Neural cell (in vitro differentiated cells): ENCODE measurements at regions not wholly inside any gene's neighbourhood (a gene's known extent, or its start where the extent isn't known, plus 50 kb on each side); places are given as distances from the start of the nearest gene placed in this dataset.

Source experiments
- H2AFZ ChIP-seq: fragments of 200-600, 300-800 bp; sonication (generic), shearing (Covaris generic); 2 replicates; pipeline ENCODE4 v1.6.0; 2014; ENCODE audit warnings: low read depth, mild to moderate bottlenecking, antibody characterized with exemption, low read length, moderate library complexity
- H3F3A ChIP-seq: fragments of 200-600 bp; shearing (Covaris generic); 2 replicates; pipeline ENCODE4 v1.6.1; 2016; ENCODE audit warnings: mild to moderate bottlenecking, moderate library complexity, mixed read lengths, antibody characterized with exemption, low read length; ENCODE audit not compliant: insufficient read depth, poor library complexity, severe bottlenecking
- H3K27ac ChIP-seq: fragments of 200-600, 300-800 bp; sonication (generic), shearing (Covaris generic); 2 replicates; pipeline ENCODE4 v1.5.1; 2014; ENCODE audit warnings: mild to moderate bottlenecking, low read length, moderate library complexity
- H3K27me3 ChIP-seq: fragments of 300-800, 200-600 bp; sonication (generic), shearing (Covaris generic); 2 replicates; pipeline ENCODE4 v1.6.0; 2014; ENCODE audit warnings: mild to moderate bottlenecking, low read depth, low read length, moderate library complexity; ENCODE audit not compliant: insufficient read depth
- H3K36me3 ChIP-seq: fragments of 300-800, 200-600 bp; sonication (generic), shearing (Covaris generic); 2 replicates; pipeline ENCODE4 v1.5.1; 2014; ENCODE audit warnings: mild to moderate bottlenecking, antibody characterized with exemption, low read length, moderate library complexity; ENCODE audit not compliant: insufficient read depth
- H3K4me2 ChIP-seq: fragments of 300-800, 200-600 bp; sonication (generic), shearing (Covaris generic); 2 replicates; pipeline ENCODE4 v1.6.0; 2014; ENCODE audit warnings: mild to moderate bottlenecking, low read length
- H3K4me3 ChIP-seq: fragments of 300-800, 200-600 bp; sonication (generic), shearing (Covaris generic); 2 replicates; pipeline ENCODE4 v1.5.1; 2014; ENCODE audit warnings: mild to moderate bottlenecking, low read length, moderate library complexity
- H3K79me2 ChIP-seq: fragments of 200-600 bp; shearing (Covaris generic); replicated peaks from 2 replicates; pipeline ENCODE4 v1.6.0; 2014; ENCODE audit warnings: mild to moderate bottlenecking, low read length, moderate library complexity; ENCODE audit not compliant: insufficient read depth
- H3K9ac ChIP-seq: fragments of 300-800, 200-600 bp; sonication (generic), shearing (Covaris generic); 2 replicates; pipeline ENCODE4 v1.6.1; 2016; ENCODE audit warnings: mild to moderate bottlenecking, low read length, mixed read lengths
- H3K9me2 ChIP-seq: fragments of 200-600 bp; shearing (Covaris generic); 2 replicates; pipeline ENCODE4 v1.6.1; 2016; ENCODE audit warnings: mild to moderate bottlenecking, low read length, mixed read lengths; ENCODE audit not compliant: insufficient read depth
- H3K9me3 ChIP-seq: fragments of 200-600, 300-800 bp; sonication (generic), shearing (Covaris generic); 2 replicates; pipeline ENCODE4 v1.6.1; 2016; ENCODE audit warnings: mild to moderate bottlenecking, mixed run types, low read length, moderate library complexity, mixed read lengths
- H4K20me1 ChIP-seq: fragments of 200-600 bp; shearing (Covaris generic); 2 replicates; pipeline ENCODE4 v1.6.1; 2016; ENCODE audit warnings: mild to moderate bottlenecking, mixed run types; ENCODE audit not compliant: insufficient read depth
- EP300 ChIP-seq: fragments of 450-650 bp; conservative IDR thresholded peaks from 2 replicates; pipeline ENCODE4 v1.6.1; 2014; ENCODE audit warnings: antibody characterized with exemption, mild to moderate bottlenecking, moderate library complexity; ENCODE audit not compliant: poor library complexity, severe bottlenecking
- EZH2 ChIP-seq: fragments of 200-600, 300-800 bp; shearing (Covaris generic), sonication (generic); IDR thresholded peaks from 2 replicates; pipeline ENCODE4 v1.6.1; 2014; ENCODE audit warnings: antibody characterized with exemption, low read length, borderline replicate concordance, mild to moderate bottlenecking; ENCODE audit not compliant: insufficient read depth, poor library complexity, severe bottlenecking
- MXI1 ChIP-seq: fragments of 450-650 bp; conservative IDR thresholded peaks from 2 replicates; pipeline ENCODE4 v1.6.1; 2014; ENCODE audit warnings: antibody characterized with exemption, mild to moderate bottlenecking; ENCODE audit not compliant: poor library complexity, severe bottlenecking
- POLR2AphosphoS5 ChIP-seq: IDR thresholded peaks from 2 replicates; pipeline ENCODE4 v1.6.1; 2012
- RAD21 ChIP-seq: fragments of 450-650 bp; conservative IDR thresholded peaks from 2 replicates; pipeline ENCODE4 v1.6.1; 2014; ENCODE audit warnings: antibody characterized with exemption, mild to moderate bottlenecking, moderate library complexity
- SMC3 ChIP-seq: fragments of 450-650 bp; conservative IDR thresholded peaks from 2 replicates; pipeline ENCODE4 v1.6.1; 2014; ENCODE audit warnings: antibody characterized with exemption, mild to moderate bottlenecking, moderate library complexity; ENCODE audit not compliant: poor library complexity
- TAF1 ChIP-seq: IDR thresholded peaks from 2 replicates; pipeline ENCODE4 v1.6.1; 2012; ENCODE audit warnings: low read depth
- TF ChIP-seq, protein P1 (sequence below): fragments of 450-650 bp; IDR thresholded peaks from 2 replicates; pipeline ENCODE4 v1.5.1; 2014; ENCODE audit warnings: antibody characterized with exemption, mild to moderate bottlenecking, moderate library complexity; ENCODE audit not compliant: poor library complexity, severe bottlenecking
- TF ChIP-seq, protein P2 (sequence below): IDR thresholded peaks from 2 replicates; pipeline ENCODE4 v1.6.1; 2012; ENCODE audit warnings: borderline replicate concordance

DNA sequence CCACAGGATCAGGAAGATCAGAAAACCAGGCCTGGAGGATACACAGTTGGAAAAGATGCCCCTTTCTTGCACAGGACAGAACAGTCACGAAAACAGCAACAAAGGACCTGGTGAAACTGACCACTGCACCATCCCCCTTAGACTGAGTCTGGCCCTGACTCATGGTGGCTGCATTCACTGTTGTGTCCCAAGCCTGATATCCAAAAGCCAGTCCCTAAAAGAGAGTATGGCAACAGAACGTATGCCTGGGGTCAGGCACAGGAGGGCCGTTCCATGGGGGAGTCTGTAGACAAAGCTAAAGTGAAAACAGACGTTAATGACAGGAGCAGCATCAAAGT, 301.1 kb upstream of the NBEA start:
- no peaks in the 10 kb centered on the region for H4K20me1 ChIP-seq

DNA sequence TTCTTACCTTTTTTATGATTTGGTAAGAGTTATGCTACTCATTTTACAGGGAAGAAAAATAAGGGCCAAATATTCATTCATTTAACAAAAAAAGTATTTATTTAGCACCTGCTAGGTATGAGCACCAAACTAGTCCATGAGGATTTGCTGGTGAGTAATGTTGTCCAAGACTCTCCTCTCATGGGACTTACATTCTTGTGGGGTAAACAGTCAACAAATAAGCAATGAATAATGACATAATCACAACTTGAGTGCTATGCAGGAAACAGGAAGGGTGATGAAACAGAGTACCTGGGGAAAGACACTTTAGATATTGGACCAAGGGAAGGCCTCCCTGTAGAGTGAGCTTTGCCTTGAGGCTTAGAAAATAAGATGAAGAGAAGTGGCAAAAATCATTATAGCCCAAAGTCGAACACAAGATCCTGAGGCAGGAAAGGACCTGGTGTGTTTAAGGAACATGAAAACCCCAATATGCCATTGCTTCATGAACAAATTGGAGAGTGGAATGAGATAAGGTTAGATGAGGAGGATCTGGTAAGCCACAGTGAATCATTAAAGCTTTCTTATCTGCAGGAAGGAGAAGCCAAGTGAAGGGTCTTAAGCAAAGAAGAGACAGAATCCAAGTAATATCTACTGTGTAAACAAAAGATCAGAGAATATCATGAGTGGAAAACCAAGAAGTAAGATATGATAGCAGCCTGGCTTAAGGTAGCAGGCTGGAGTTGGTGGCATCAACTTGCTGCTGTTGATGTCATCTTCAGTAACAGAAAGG, 294.5 kb upstream of the NBEA start:
- H3K9ac ChIP-seq = no peak overlapping the region
- no peaks in the 10 kb centered on the region for H3K9me2 ChIP-seq
- H2AFZ ChIP-seq = no peak overlapping the region
- no peaks in the 10 kb centered on the region for H3K9me3 ChIP-seq
- H3K36me3 ChIP-seq = no peaks in the 10 kb centered on the region
- H3K4me2 ChIP-seq = no peak overlapping the region
- no peaks in the 10 kb centered on the region for H3K79me2 ChIP-seq
- no peak overlapping the region for H3K4me3 ChIP-seq
- no peaks in the 10 kb centered on the region for H3F3A ChIP-seq
- TF ChIP-seq, protein P1, sequence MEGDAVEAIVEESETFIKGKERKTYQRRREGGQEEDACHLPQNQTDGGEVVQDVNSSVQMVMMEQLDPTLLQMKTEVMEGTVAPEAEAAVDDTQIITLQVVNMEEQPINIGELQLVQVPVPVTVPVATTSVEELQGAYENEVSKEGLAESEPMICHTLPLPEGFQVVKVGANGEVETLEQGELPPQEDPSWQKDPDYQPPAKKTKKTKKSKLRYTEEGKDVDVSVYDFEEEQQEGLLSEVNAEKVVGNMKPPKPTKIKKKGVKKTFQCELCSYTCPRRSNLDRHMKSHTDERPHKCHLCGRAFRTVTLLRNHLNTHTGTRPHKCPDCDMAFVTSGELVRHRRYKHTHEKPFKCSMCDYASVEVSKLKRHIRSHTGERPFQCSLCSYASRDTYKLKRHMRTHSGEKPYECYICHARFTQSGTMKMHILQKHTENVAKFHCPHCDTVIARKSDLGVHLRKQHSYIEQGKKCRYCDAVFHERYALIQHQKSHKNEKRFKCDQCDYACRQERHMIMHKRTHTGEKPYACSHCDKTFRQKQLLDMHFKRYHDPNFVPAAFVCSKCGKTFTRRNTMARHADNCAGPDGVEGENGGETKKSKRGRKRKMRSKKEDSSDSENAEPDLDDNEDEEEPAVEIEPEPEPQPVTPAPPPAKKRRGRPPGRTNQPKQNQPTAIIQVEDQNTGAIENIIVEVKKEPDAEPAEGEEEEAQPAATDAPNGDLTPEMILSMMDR = no peak
- TF ChIP-seq POLR2AphosphoS5 (no peak), EP300 (no peak), SMC3 (no peak), MXI1 (no peak), EZH2 (no peak), RAD21 (no peak), TAF1 (no peak)
- TF ChIP-seq, protein P2, sequence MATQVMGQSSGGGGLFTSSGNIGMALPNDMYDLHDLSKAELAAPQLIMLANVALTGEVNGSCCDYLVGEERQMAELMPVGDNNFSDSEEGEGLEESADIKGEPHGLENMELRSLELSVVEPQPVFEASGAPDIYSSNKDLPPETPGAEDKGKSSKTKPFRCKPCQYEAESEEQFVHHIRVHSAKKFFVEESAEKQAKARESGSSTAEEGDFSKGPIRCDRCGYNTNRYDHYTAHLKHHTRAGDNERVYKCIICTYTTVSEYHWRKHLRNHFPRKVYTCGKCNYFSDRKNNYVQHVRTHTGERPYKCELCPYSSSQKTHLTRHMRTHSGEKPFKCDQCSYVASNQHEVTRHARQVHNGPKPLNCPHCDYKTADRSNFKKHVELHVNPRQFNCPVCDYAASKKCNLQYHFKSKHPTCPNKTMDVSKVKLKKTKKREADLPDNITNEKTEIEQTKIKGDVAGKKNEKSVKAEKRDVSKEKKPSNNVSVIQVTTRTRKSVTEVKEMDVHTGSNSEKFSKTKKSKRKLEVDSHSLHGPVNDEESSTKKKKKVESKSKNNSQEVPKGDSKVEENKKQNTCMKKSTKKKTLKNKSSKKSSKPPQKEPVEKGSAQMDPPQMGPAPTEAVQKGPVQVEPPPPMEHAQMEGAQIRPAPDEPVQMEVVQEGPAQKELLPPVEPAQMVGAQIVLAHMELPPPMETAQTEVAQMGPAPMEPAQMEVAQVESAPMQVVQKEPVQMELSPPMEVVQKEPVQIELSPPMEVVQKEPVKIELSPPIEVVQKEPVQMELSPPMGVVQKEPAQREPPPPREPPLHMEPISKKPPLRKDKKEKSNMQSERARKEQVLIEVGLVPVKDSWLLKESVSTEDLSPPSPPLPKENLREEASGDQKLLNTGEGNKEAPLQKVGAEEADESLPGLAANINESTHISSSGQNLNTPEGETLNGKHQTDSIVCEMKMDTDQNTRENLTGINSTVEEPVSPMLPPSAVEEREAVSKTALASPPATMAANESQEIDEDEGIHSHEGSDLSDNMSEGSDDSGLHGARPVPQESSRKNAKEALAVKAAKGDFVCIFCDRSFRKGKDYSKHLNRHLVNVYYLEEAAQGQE = no peak
- no peaks in the 10 kb centered on the region for H3K27me3 ChIP-seq
- no peak overlapping the region for H3K27ac ChIP-seq
- H4K20me1 ChIP-seq = no peaks in the 10 kb centered on the region

More for the DNA sequence above, 301.1 kb upstream of the NBEA start:
- H3K27ac ChIP-seq = no peak overlapping the region
- H3K36me3 ChIP-seq = no peaks in the 10 kb centered on the region
- H3K9me3 ChIP-seq = no peaks in the 10 kb centered on the region
- H3F3A ChIP-seq = no peaks in the 10 kb centered on the region
- no peaks in the 10 kb centered on the region for H3K9me2 ChIP-seq
- H3K79me2 ChIP-seq = no peaks in the 10 kb centered on the region
- no peak overlapping the region for H2AFZ ChIP-seq
- TF ChIP-seq MXI1 (no peak), POLR2AphosphoS5 (no peak), TAF1 (no peak), RAD21 (no peak)
- TF ChIP-seq, protein P2 = no peak
- H3K4me3 ChIP-seq = no peak overlapping the region
- no peaks in the 10 kb centered on the region for H3K27me3 ChIP-seq
- no peak overlapping the region for H3K4me2 ChIP-seq
- no peak overlapping the region for H3K9ac ChIP-seq
